ENCODE measurements at regions not wholly inside any gene's neighbourhood (a gene's known extent, or its start where the extent isn't known, plus 50 kb on each side); places are given as distances from the start of the nearest gene placed in this dataset.
"Not testable (repeated sequence)": the region's sequence is repeated elsewhere in the genome, so short reads cannot be mapped to it uniquely, and the experiment has no call there.

DNA sequence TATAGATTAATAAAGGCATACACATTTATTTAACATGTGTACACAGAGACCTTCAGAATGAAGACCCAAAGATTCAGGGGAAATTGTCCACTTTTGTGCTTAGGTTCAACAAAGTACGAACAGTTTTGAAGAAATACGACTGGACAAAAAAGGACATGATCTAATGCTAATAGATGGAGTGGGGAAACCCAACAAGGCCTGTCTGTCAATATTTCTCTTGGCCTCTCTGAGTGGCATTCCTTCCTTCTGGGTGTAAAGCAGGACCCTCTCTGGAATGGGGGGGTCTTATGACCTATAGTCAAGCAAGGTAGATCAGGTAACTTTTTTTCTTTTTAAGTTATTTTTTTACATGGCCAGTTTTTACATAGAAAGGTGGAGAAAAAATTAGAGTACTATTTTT lies 222.3 kb upstream of the IGFBP3 start:
- in situ Hi-C loops (cut with MboI; ENCODE audit: low sequenced_read_pairs) = no loop called here

GRCh38 chr7:46139079-46139478 lies 218.0 kb upstream of the IGFBP3 start:
- in situ Hi-C loops (cut with MboI; ENCODE audit: low sequenced_read_pairs) = no loop called here

DNA sequence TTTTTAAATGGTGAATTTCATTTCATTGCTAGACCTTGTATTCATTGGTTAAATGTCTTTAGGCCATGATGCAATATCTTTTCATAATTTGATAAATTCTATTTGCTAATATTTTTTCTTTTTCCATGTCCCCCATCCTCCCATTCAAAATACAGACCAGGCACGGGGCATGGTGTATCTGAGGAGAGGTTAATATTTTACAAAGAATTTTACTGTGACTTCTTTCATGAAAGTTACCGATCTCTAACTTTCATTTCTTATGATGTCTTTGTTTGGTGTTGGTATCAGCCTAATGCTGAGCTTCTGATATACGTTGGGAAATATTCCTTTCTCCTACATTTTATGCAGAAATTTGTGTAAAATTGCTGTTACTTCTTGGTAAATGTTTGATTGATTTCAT lies 216.7 kb upstream of the IGFBP3 start:
- in situ Hi-C loops (cut with MboI; ENCODE audit: low sequenced_read_pairs) = no loop called here

DNA sequence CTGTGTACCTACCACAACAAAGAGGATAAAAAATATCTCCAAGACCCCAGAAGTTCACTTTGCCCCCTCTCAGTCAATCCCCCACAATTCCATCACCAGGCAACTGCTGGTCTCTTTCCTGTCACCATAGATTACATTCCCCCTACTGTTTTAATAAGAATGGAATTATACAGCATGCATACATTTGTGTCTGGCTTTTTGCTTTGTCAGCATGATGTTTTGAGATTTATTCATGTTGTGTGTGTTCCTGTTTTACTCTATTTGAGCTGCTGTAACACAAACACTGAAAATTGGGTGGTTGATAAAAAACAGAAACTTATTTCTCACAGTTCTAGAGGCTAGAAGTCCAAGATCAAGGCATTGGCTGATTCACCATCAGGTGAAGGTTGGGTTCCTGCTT lies 214.5 kb upstream of the IGFBP3 start:
- in situ Hi-C loops (cut with MboI; ENCODE audit: low sequenced_read_pairs) = no loop called here

DNA sequence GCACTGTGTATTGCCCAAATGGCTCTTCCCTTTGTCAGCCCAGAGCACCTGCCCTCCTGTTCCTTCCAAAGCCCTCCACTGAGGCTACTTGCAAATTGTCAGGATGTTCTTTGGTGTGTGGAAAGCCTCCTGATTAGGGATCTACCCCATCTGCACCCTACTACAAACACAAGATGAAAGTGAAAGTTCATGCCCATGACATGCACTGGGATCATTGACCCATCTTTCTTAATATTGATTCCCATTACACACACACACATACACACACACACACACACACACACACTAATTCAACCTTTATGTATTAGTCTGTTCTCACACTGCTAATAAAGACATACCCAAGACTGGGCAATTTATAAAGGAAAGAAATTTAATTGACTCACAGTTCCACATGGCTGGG lies 213.7 kb upstream of the IGFBP3 start:
- in situ Hi-C loops (cut with MboI; ENCODE audit: low sequenced_read_pairs) = no loop called here

DNA sequence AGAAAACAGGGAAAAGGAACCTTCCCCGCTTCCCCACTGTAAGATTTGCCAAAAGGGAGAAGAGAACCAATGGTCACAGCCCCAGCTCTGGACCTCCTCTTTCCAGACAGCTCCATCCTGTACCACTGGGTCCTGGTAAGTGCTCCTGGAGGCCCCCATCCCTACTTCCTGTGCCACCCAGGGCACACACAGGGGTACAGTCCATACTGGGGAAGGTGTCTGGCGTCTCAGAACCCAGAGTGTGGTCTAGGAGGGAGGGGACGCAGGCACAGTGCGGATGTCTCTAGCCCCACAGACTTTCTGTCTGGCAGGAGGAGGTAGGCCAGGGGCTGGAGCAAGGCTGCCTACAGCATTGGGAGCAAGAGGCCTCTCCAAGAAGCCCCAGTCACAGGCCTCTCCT lies 213.3 kb upstream of the IGFBP3 start:
- in situ Hi-C loops (cut with MboI; ENCODE audit: low sequenced_read_pairs) = no loop called here

DNA sequence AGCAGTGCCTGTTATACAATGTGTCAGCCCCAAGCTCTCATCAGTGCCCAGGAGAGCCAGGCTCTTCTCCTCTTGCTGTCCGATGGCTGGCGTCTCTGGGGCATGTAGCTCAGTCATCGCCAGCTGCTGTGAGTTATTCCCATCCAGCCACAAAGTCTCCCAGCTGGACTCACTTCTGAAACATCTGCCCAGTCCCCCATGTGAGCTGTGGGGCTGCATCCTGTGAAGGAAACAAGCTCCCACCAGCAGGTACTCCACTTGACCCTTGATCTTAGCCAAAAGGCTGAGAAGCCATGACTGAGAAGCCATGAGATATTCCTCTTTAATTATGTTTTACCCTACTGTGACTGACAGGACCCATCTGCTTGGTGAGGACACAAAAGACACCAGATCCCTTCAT lies 212.7 kb upstream of the IGFBP3 start:
- in situ Hi-C loops (cut with MboI; ENCODE audit: low sequenced_read_pairs) = no loop called here

GRCh38 chr7:46133072-46133471 lies 212.0 kb upstream of the IGFBP3 start:
- in situ Hi-C loops (cut with MboI; ENCODE audit: low sequenced_read_pairs) = no loop called here

GRCh38 chr7:46131916-46132795 lies 211.1 kb upstream of the IGFBP3 start:
- in situ Hi-C loops (cut with MboI; ENCODE audit: low sequenced_read_pairs) = no loop called here

DNA sequence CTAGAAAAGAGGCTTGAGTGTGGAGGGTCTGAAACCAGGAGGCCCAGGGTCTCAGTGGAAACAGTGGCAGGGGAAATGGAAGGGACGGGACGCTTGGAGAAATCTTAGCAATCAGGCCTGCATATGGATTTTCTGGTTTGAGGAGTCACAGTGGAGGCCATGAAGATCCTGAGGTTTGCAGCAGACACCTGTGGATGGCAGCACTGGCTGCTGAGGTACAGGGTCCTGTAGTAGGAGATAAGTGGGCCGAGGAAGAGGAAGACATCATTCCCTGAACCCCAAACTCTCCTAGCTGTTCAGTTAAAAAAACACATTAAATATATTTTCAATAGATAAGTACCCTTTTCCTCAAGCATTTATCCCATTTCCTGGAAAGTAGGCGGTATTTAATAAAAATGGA lies 208.8 kb upstream of the IGFBP3 start:
- in situ Hi-C loops (cut with MboI; ENCODE audit: low sequenced_read_pairs) = no loop called here

- in situ Hi-C loops (cut with MboI; ENCODE audit: low sequenced_read_pairs) = no loop called here
Observed at GRCh38 chr7:46127814-46128213, 206.7 kb upstream of the IGFBP3 start.

GRCh38 chr7:46126675-46127300 lies 205.7 kb upstream of the IGFBP3 start:
- in situ Hi-C loops (cut with MboI; ENCODE audit: low sequenced_read_pairs) = no loop called here

DNA sequence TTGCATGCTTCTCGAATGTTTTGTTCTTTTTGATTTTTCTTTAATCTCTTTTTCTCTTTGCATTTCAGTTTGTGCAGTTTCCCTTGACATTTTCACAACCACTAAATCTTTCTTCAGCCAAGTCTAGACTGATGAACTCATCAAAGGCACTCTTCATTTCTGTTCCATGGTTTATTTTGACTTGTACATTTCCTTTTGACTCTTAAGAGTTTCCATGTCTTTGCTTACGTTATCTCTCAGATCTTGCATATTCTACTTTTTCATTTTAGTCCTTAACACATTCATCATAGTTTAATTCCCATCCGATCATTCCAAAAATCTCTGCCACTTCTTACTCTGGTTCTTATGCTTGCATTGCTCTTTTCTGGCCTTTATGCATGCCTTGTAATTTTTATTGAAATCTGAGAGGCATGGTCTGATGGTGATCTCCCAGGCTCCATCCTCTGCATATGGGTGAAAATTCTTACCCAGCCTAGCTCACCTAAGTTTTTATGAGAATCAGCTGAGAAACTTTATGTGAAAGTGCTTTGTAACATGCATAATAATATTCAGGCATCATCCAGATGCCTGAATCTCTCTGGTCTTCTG lies 202.8 kb upstream of the IGFBP3 start:
- in situ Hi-C loops (cut with MboI; ENCODE audit: low sequenced_read_pairs) = no loop called here

DNA sequence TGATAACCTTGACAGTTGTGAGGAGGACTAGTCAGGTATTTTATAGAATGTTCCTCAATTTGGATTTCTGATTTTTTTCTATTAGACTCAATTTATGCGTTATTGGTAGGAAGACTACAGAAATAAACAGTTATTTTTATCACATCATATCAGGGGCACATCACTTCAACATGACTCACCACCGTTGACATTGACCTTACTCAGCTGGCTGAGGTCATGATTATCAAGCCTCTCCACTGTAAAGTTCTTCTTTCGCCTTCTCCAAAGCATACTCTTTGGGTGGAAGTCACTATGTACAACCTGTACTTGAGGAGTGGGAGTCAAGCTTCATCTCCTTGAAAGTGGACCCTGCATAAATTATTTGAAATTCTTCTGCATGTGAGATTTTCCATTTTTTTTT lies 194.3 kb upstream of the IGFBP3 start:
- in situ Hi-C loops (cut with MboI; ENCODE audit: low sequenced_read_pairs) = no loop called here

GRCh38 chr7:46109437-46109836 lies 188.4 kb upstream of the IGFBP3 start:
- in situ Hi-C loops (cut with MboI; ENCODE audit: low sequenced_read_pairs) = no loop called here

DNA sequence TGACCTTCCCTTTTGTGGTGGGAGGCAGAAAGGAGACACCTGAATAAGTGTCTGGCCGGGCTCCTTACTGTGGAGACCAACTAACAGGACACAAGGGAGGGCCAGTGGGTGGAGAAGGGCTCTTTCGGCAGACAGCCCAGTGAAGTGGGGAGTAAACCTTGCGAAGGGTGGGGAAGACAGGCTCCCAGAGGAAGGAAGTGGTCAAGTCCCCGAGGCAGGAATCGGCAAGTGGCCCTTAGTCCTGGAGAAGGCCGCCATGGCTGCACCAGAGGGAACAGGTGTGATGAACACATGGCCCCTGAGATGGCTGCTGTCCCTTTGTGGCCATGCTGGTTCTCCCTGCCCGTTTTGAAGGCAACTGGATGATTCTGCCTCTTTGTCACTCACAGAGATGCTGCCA lies 187.2 kb upstream of the IGFBP3 start:
- in situ Hi-C loops (cut with MboI; ENCODE audit: low sequenced_read_pairs) = no loop called here

- in situ Hi-C loops (cut with MboI; ENCODE audit: low sequenced_read_pairs) = no loop called here
Observed at GRCh38 chr7:46107610-46108217, 186.6 kb upstream of the IGFBP3 start.

DNA sequence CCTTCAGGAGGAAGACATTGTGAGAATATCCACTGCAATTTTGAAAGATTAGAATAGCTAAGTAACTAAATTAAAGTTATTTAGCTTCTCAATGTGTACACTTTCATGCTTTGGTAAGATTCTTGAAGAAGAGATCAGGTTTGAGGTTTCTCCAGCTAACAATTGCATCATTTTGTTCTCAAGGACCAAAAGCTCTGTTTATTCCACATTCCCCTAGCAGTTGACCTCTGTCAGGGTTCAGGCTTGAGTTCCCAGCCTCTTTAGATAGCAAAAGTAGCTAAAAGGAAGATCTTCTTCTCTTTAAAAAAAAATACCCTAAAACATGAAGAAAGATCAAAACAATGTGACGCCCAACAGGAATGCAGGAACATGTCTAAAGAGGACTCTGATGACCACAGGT lies 179.4 kb upstream of the IGFBP3 start:
- in situ Hi-C loops (cut with MboI; ENCODE audit: low sequenced_read_pairs) = no loop called here

DNA sequence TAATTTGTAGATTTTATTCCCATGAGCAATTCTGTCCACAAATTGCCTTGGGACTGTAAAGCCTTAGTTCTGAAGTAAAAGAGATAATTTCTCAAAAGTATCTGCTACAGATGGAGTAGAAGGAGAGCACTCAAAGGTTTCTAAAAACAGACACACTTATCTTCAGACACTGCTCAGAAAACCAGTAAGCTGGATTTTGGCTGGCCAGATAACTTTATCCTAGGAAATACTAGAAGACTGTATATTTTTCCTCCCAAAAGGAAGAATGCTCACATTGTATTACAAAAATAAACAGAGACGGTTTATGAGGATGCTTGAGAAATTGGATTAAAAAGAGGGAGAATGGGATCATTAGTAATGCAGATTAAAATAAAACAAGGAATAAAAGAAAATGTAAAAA lies 178.0 kb upstream of the IGFBP3 start:
- in situ Hi-C loops (cut with MboI; ENCODE audit: low sequenced_read_pairs) = no loop called here

- in situ Hi-C loops (cut with MboI; ENCODE audit: low sequenced_read_pairs) = no loop called here
Observed at GRCh38 chr7:46091071-46091470, 170.0 kb upstream of the IGFBP3 start.

DNA sequence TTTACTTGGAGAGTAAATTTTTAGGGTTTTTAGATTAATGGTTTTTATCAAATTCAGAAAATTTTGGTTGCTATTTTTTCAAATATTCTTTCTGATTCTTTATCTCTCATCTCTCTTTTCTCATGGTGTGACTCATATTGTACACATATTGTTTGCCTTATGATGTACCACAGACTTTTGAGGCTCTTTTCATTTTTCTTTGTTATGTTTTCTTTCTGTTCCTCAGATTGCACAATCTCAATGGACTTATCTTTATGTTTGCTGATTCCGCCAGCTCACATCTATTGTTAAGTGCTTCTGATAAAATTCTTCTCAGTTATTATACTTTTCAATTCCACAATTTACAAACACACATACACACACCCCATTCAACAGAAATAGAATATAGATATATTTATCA lies 168.2 kb upstream of the IGFBP3 start:
- in situ Hi-C loops (cut with MboI; ENCODE audit: low sequenced_read_pairs) = no loop called here

DNA sequence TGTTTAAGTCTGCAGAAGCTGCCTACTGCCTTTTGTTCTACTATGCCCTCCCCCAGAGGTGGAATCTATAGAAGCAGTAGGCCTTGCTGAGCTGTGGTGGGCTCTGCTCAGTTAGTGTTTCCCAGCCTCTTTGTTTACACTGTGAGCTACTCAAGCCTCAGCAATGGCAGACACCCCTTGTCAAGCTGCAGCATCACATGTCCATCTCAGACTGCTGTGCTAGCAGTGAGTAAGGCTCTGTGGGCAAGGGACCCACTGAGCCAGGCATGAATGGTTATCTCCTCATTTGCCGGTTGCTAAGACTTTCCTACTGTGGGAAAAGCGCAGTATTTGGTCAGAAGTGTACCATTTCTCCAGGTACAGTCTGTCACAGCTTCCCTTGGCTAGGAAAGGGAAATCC lies 167.4 kb upstream of the IGFBP3 start:
- in situ Hi-C loops (cut with MboI; ENCODE audit: low sequenced_read_pairs) = not testable (repeated sequence)

All from HL-60/S4 treated with retinoic acid at 250 ng/mL for 4 days and 3 days (cell line).